GM20431 (cell line): ENCODE measurements at regions not wholly inside any gene's neighbourhood (a gene's known extent, or its start where the extent isn't known, plus 50 kb on each side); places are given as distances from the start of the nearest gene placed in this dataset.

Experiments used
- in situ Hi-C: fragments of 300-500 bp; cut with MseI, MboI; formaldehyde crosslinking; loops from one replicate; pipeline ENCODE4 v1.15.0; 2020; ENCODE audit warnings: low sequenced_read_pairs; ENCODE audit not compliant: unreplicated experiment

DNA sequence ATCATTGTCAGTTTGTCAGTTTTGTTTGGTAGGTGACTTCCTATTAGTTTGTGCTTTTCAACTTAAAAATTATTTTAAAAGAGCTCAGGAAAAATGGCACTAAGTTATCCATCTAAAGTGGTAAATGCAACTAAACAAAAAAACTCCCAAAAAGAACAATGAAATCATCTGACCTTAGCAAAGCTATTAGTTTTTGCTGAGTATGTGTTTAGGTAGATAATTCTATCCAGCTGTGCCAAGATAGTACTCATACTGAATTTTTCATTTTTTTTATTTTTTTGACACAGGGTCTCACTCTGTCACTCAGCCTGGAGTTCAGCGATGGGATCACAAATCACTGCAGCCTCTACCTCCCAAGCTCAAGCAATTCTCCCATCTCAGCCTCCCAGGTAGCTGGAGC is 645.3 kb downstream of the TBC1D4 start:
- in situ Hi-C loops, result no loop called here

DNA sequence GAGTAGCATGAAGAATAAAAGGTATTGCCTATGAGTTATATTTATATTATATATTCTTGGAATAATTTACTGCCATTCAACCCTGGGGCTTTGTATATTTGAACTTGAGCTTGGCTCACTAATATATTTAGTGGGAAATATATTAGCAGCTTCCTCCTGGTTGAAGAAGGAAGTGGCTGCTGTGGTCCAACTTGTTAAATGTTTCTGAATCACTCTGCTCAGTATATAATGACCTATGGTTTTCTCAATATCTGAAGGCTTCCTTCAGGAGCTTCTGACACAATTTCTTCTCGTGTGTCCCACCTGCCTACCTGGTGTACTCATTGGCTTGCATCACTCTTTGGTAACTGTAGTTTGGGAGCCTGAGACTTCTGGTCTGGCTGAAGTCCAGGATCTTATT is 646.4 kb downstream of the TBC1D4 start:
- in situ Hi-C loops, result no loop called here

DNA sequence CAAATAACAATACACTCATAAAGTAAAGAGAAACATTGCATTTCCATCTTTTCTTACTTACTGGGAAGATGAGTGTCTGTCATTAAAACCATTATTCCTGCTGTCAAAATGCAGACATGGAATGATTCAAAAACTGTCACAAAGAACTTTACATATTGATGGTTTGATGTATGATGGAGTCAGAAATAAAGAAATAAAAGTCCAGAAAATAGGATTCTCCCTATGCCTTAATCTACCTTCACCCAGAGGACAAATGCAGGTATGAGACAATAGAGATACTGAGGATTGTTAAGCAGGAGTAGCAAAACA is 656.1 kb downstream of the TBC1D4 start:
- in situ Hi-C loops, result no loop called here

DNA sequence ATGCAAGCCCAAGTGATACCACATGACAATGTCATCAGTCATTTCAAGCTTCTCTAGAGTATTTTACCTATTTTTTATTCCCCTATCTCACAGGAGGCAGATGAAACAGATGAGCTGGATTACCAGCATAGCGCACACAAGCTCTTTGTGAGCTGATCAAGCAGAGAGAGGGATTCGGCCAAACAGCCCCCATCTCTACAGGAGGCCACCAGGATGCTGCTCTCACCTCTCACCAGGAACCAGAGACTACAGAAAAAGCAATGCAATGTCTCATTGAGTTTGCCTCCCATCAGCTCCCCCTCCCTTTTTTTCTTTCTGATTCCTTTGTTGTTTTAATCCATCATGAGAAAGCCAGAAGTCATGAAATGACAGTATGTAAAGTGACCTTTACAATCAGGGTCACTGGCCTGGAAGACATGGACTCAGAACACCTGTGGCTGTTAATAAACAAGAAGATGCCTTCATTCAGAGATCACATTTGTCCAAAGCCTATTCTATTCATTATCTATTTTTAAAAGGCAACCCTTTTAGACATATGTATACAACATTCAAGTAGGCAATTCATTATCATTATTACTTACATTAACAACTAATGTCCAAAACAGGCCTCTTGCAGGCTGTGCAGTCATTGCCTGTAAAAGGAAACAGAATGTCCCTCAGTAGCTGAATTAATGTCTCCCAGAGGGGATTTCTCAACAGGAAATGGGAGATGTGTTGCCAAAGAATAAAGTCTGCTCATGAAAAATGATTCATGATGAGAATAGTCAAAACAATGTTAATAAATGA is 656.6 kb downstream of the TBC1D4 start:
- in situ Hi-C loops, result no loop called here

DNA sequence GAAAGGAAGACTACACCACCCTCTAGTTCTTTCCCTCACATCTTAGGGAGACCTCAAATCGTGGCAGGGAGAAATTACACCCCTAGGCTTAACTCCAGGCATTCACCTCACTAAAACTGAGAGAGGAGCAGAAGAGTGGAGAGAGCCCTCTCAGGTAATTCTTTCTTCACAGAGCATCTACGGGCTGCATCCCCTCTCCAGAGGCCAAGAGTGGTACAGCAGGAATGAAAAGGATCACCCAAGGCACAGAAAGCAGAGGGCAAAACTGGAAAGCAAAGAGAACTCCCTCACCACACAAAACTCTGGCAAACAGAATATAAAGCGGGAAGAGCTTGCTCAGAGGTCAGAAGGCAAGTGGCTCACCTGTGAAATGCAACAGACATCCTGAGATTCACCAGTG is 661.2 kb downstream of the TBC1D4 start:
- in situ Hi-C loops, result no loop called here

DNA sequence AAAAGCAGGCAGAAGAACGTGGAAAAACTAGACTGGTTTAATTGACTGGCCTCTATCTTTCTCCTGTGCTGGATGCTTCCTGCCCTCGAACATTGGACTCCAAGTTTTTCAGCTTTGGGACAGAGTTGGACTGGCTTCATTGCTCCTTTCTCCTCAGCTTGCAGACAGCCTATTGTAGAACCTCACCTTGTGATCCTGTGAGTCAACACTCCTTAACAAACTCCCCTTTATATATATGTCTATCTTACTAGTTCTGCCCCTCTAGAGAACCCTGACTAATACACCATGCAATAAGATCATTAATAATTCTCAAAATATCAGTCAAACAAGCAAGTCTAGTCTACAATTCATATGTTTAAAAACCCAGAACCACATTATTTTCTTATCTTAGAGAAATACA is 662.4 kb downstream of the TBC1D4 start:
- in situ Hi-C loops, result no loop called here

DNA sequence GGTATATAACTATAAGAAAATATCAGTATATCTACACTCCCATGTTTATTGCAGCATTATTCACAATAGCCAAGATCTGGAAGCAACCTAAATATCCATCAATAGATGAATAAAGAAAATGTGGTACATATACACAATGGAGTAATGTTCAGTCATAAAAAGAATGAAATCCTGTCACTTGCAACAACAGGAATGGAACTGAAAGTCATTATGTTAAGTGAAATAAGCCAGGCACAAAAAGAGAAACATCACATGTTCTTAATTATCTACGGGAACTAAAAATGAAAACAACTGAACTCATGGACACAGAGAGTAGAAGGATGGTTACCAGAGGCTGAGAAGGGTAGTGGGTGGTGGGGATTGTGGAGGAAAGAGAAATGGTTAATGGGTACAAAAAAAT is 665.2 kb downstream of the TBC1D4 start:
- in situ Hi-C loops, result no loop called here

DNA sequence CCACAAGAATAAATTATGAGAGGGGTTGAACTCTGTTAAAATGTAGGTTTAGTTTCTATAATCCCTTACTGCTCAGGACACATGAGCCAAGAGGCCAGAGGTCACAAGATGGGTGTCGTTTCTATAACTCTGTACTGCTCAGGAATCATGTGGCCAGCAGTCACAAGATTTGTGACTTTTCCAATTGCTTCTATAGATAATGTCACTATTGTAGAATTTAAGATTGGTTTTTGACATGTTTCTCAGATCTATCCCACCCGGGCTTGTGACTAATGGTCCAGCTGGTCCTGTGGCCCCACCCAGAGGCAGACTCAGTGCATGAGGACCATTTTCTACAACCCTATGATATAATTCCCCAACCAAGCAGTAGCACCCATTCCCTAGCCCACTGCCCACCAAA is 662.0 kb upstream of the KLF12 start:
- in situ Hi-C loops, result no loop called here

DNA sequence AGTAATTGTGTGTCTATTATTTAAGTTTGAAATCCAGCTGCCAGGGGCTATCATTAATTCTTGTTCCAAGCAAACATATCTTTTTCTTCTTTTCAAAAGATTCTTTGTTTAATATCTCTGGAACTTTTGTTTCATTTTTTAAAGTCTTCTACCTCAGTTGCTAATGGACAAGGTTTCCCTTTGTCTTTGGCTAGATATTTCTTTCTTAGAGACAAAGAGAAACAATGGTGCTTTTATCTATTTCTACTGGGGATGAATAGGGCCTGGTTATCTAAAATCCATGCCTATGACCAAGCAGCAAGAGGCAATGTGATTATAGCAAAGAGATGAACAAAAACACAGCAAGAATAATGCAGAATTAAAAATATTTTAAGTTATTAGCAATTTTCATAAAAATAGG is 661.3 kb upstream of the KLF12 start:
- in situ Hi-C loops, result no loop called here

DNA sequence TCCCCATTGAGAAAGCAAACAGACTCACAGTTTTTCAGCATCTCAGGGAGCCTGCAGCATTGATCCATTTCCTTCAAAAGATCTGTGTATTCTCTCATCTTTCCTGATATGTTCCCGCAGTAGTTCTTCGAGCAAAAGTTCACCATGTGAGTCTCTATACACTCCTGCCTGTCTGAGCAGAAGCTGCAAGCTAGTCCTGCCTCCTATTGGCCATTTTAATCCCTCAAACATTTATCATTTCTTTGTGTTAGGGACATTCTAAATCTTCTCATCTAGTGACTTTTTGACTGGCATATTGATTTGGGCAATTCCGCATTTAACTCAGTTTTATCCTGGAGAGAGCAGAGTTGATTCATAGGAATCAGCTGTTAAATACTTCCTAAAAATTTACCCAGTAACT is 660.4 kb upstream of the KLF12 start:
- in situ Hi-C loops, result no loop called here

DNA sequence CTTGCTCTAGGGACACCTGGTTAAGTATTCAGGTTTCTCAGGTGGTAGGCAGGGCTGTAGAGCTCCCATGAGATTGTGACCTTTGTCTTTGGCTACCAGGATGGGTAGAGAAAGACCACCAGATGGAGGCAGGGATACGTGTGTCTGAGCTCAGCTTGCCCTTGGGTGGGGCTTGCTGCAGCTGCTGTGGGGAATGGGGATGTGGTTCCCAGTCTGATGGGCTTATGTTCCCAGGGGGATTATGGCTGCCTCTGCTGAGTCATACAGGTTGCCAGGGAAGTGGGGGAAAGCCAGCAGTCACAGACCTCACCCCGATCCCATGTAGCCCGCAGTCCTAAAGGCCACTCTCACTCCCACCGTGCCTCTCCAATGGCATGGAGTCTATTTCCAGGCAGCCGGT is 659.9 kb upstream of the KLF12 start:
- in situ Hi-C loops, result no loop called here

DNA sequence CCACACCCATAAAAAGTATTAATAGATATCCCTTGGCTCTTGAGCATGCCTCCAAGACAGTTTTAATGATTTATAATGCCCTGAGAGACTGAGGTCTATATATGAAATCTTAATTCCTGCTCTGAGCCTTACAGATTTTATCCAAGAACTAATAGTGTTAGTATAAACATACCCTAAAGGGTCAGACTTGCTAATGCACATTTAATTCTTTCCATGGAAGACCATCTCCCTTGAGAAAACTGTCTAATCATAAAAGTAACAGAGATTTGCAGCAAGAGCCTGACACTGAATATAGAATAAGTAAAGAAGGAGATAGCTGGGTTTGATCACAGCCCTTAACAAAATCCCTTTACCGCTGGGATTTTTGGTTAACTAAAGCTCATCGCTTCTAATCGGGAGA is 650.8 kb upstream of the KLF12 start:
- in situ Hi-C loops, result no loop called here

DNA sequence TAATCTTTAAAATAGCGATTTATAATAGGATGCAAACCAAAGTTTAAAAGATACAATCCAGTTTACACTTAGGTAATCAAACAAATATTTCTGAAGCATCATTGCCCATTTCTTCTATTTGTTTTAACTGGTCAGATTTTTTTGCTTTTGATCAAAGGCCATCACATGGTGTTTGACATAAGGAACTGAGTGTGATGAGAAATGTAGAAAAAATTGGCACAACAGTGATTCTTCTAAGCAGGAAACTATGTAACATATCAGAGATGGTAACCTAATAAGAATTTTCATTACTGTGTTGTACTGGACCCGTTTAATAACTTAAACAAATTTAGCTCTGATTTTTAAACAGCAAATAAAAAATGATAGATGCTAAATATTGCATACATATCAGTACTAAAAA is 644.7 kb upstream of the KLF12 start:
- in situ Hi-C loops, result no loop called here

DNA sequence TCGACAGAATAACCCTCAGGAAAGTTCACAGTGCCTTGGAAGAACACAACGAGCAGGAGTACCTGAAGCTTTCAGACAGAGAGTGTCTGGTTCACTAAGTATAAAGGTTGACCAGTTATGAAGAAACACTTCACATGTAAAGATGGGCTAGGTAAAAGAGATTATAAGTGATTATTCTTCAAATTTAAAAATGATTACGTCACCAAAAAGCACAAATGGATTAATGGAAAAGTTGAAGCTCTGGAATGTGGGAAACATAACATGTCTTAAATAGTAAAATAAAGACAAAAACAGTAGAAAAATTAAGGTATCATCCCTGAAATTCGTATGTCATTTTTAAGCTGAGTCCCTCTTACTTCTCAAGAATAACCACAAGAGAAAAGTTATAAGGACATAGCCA is 643.9 kb upstream of the KLF12 start:
- in situ Hi-C loops, result no loop called here

DNA sequence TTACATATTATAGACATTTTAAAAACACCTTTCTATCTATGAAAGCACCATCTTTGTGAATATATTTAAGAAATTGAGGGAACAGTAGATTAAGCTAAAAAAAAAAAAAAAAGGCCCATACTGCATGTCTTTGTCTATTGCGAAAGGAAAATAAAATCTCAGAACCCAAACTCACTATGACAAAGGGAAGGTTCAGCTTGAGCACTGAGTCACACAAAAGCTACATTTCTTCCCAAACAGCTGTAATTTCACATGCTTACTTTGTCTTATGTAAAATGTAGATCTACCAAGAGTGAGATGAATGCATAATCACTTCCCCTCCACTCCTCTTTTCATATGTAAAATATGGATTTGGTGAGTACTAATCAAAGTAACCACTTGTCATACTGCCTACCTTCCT is 640.1 kb upstream of the KLF12 start:
- in situ Hi-C loops, result no loop called here

DNA sequence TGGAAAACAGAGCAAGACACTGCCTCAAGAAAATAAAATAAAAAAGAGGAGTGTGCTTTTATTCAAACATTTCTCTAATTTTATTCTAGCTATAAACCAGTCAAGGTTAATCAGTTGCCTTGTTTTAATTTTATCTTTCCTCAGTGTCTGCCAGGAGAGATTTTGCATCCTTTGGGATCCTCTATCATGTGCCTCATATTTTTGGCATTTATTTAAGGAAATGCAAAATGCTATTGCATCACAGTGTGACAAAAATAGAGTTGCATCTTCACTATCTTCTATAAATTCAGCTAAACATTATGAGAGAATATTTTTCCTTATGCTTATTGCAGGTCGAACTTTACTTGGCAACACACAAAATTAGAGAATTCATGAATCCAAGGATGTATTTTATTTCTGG is 639.0 kb upstream of the KLF12 start:
- in situ Hi-C loops, result no loop called here

DNA sequence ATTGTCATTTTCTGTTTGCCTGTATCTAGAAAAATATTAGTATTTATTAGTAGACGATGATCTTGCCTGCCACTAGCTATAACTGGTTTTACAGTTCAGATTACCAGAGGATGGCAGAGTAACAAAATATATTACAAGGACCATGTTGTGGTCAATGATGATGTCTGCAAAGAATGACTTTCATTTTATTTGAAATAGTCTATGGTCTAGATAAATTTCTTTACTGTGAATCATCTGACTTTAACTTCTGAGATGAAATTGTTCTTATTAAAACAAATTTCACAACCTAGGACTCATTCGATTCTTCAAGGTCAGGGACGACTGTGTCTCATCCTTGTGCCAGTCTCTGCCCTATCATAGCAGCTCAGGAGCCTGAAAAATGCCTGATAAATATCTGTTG is 637.8 kb upstream of the KLF12 start:
- in situ Hi-C loops, result no loop called here

DNA sequence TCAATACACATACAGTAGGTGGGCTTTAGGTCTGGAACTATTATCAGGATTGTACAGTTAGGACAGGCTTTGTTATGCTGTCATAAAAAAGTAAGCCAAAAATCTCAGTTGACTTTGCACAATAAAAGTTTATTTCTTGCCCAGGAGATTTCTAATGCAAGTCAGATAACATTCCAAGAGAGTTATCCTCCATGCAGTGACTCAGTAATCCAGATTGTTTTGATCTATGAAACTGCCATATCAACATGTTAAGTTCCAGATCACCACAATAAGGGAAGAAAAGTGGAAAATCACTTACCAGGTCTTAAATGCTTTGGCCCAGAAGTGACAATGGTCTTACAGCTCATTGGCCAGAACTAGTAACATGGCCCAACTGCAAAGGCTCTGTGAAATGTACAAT is 636.2 kb upstream of the KLF12 start:
- in situ Hi-C loops, result no loop called here

DNA sequence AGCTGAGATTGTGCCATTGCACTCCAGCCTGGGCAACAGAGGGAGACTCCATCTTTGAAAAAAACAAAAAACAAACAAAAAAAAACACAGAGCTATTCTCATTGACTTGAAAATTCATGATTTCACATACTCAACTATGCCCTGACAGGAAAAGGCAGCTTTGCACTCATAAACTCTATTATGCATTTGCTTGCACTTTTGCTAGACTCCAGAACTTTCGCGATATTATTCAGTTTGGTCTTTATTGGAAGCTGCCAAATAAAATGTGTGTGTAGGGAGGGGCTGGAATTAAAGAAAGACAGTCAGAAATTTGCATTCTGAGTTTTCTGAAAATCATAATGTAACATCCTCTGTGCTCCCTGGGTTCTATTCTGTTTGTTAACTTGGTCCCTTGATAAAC is 635.1 kb upstream of the KLF12 start:
- in situ Hi-C loops, result no loop called here

DNA sequence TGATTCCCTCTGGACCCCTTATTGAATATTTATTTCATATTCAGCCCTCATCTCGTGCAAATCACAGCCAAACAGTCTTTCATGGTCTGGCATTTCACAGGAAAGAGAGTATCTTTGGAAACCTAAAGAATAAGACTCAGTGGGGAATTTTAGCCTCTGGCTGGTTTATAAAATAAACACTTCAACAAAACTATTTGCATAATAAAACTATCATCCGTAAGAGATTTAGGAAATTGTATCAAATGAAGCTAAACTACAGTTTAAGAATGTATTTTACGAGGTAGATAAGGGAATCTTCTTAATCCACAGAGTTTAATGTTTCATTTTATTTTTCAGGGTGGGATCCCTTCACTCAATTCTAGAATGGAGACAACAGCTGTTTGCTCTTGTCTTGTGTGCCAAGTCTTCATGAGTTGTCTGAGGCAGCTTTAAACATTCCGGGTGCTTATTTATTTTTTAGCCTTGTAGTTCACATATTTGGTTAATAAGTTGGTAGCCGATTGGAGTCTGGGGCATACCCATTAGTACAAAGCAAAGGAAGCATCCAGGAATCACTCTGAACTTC is 634.4 kb upstream of the KLF12 start:
- in situ Hi-C loops, result no loop called here

DNA sequence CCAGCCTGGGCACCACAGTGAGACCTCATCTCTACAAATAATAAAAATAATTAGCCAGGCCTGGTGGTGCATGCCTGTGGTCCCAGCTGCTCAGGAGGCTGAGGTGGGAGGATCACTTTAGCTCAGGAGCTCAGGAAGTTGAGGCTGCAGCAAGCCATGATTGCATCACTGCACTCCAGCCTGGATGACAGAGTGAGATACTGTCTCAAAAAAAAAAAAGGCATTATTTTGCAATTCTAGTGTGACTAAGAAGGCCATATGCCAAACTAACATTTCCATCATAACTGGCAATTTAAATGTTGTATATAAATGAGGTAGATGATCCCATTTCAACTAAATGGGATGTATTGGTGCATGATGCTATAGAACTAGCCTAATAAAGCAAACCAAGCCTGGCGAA is 632.8 kb upstream of the KLF12 start:
- in situ Hi-C loops, result no loop called here

DNA sequence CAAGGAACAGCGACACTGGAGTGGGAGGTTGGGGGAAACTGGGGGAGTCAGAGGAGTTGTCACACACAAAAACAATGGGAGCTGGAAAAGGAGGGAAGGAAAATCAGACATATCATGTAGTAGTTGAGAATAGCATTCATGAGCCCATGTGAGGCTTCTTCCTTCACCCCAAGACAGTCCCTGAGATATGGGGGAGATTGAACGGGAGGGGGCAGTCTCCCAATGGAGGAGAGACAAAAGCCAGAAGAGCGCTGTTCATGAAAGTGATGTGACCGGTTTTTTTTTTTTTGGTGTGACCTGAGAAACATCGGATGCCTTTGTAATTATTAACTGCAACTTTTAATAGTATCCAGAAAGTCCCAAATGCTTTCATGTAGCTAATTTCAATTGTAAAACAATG is 631.8 kb upstream of the KLF12 start:
- in situ Hi-C loops, result no loop called here
